GM10266 (cell line): ENCODE measurements at regions not wholly inside any gene's neighbourhood (a gene's known extent, or its start where the extent isn't known, plus 50 kb on each side); places are given as distances from the start of the nearest gene placed in this dataset.

Source experiments
- DNase-seq: peaks from one replicate; pipeline ENCODE4 v3.0.0; 2012; ENCODE audit errors: extremely low spot score
- CTCF ChIP-seq: IDR thresholded peaks from 2 replicates; pipeline ENCODE4 v1.5.1; 2012; ENCODE audit warnings: mild to moderate bottlenecking, low read depth; ENCODE audit not compliant: control insufficient read depth, insufficient read depth; ENCODE audit errors: missing control alignments

- TF ChIP-seq CTCF: no peak
- no peak for DNase-seq
These were observed 94.2 kb upstream of the ENPEP start for GRCh38 chr4:110381784-110382183.

GRCh38 chr4:110372485-110372884 lies 103.5 kb upstream of the ENPEP start:
- DNase-seq: no peak
- no peak for TF ChIP-seq CTCF

- TF ChIP-seq CTCF: no peak
- DNase-seq: no peak
These were observed 104.8 kb upstream of the ENPEP start for GRCh38 chr4:110371016-110371770.

GRCh38 chr4:110368409-110368808 lies 107.5 kb upstream of the ENPEP start:
- TF ChIP-seq CTCF: no peak
- no peak for DNase-seq

- TF ChIP-seq CTCF: no peak
- no peak for DNase-seq
These were observed 108.8 kb upstream of the ENPEP start for GRCh38 chr4:110367156-110367555.

GRCh38 chr4:110365761-110366160 lies 110.2 kb upstream of the ENPEP start:
- DNase-seq: no peak
- TF ChIP-seq CTCF: no peak

- TF ChIP-seq CTCF: no peak
- no peak for DNase-seq
These were observed 110.9 kb upstream of the ENPEP start for GRCh38 chr4:110364911-110365520.
